Spleen (tissue), 11 donors: ENCODE measurements at regions not wholly inside any gene's neighbourhood (a gene's known extent, or its start where the extent isn't known, plus 50 kb on each side); places are given as distances from the start of the nearest gene placed in this dataset.

ENCODE experiments used
- DNase-seq: peaks from one replicate; pipeline ENCODE4 v3.0.0-alpha.2; 2020
- H3K27ac ChIP-seq, 8 donors: fragments of 200-600 bp; sonication (generic) in 7 of 8; 1 replicate in 4 of 8; 2 replicates in 4 of 8; pipeline versions ENCODE4 v1.5.0 to v1.8.0; 2016 to 2021; ENCODE audit warnings: inconsistent platforms in 4 of 8, mild to moderate bottlenecking in 4 of 8, moderate library complexity in 1 of 8
- H3K27me3 ChIP-seq, 7 donors: fragments of 200-600 bp; sonication (generic) in 6 of 7; replicated peaks in 1 of 7; 1 replicate in 4 of 7; 2 replicates in 3 of 7; pipeline versions ENCODE4 v1.5.0 to v1.8.0; 2016 to 2021; ENCODE audit warnings: inconsistent platforms in 3 of 7, mild to moderate bottlenecking in 1 of 7
- H3K36me3 ChIP-seq, 6 donors: fragments of 200-600 bp; sonication (generic) in 5 of 6; 1 replicate in 4 of 6; 2 replicates in 2 of 6; pipeline versions ENCODE4 v1.5.0 to v1.8.0; 2016 to 2021; ENCODE audit warnings: inconsistent platforms in 2 of 6
- H3K4me1 ChIP-seq, 6 donors: fragments of 200-600 bp; sonication (generic) in 5 of 6; 1 replicate in 3 of 6; 2 replicates in 3 of 6; pipeline versions ENCODE4 v1.5.0 to v1.8.0; 2016 to 2021; ENCODE audit warnings: inconsistent platforms in 3 of 6
- H3K4me3 ChIP-seq, 8 donors: fragments of 200-600 bp; sonication (generic) in 7 of 8; 1 replicate in 4 of 8; 2 replicates in 4 of 8; pipeline versions ENCODE4 v1.5.0 to v1.8.0; 2016 to 2021; ENCODE audit warnings: inconsistent platforms in 4 of 8, mild to moderate bottlenecking in 4 of 8, moderate library complexity in 2 of 8
- H3K9me3 ChIP-seq, 8 donors: fragments of 200-600 bp; sonication (generic) in 7 of 8; 1 replicate in 4 of 8; 2 replicates in 4 of 8; pipeline versions ENCODE4 v1.5.0 to v1.8.0; 2016 to 2021; ENCODE audit warnings: inconsistent platforms in 4 of 8
- CTCF ChIP-seq, 11 experiments: fragments of 200-600 bp in 7 of 11; fragments of 450-650 bp in 4 of 11; sonication (generic) in 4 of 11; IDR thresholded peaks in 8 of 11; conservative IDR thresholded peaks in 3 of 11; 1 replicate in 7 of 11; 2 replicates in 4 of 11; pipeline versions ENCODE4 v1.4.0 to v1.8.0; 2016 to 2021; ENCODE audit warnings: antibody characterized with exemption in 11 of 11, inconsistent platforms in 4 of 11, mild to moderate bottlenecking in 1 of 11
- POLR2A ChIP-seq, 3 donors: fragments of 450-650 bp; IDR thresholded peaks; one replicate each; pipeline ENCODE4 v1.5.1; 2017; ENCODE audit warnings: antibody characterized with exemption in 3 of 3, mild to moderate bottlenecking in 1 of 3
- POLR2AphosphoS5 ChIP-seq, 3 donors: sonication (generic); formaldehyde crosslinking; IDR thresholded peaks; one replicate each; pipeline ENCODE4 v1.5.1; 2017; ENCODE audit warnings: antibody characterized with exemption in 3 of 3
- WGBS, 5 donors: extraction: QIAGEN DNeasy Blood & Tissue Kit in 3 of 5; methylation state at CpG; one replicate each; pipeline versions ENCODE4 v1.1.5 to v1.1.7; 2013 to 2018; 5-methylcytosine and 5-hydroxymethylcytosine counted together
- intact Hi-C: fragments of 100-400 bp; cut with DNase I; formaldehyde crosslinking; loops from one replicate; pipeline ENCODE4 v1.15.0; 2023; ENCODE audit warnings: low total_unique reads
- donor health status: healthy with polysubstance abuse.
- donor health status: DM: no; HTN: no; CAD: no; lungs with moderate emphysema.
- donor health status: DM: no; HTN: no; CAD: no.
- donor health status: Bipolar disorder and iron deficiency.
- donor health status: healthy.
- donor health status: DM: no; HTN: no; CAD: no.
- donor health status: DM: yes; HTN: yes; CAD: no.

- H3K36me3 ChIP-seq: no peaks in the 10 kb centered on the region
- no peak overlapping the region for H3K4me3 ChIP-seq
- 80 to 92% (median 87%) methylated on average over 4 of the region's 4 CpGs for WGBS, 5 donors
- no peaks in the 10 kb centered on the region for H3K4me1 ChIP-seq
- intact Hi-C loops: no loop called here
- DNase-seq: no peak
- peaks cover 10 to 33% (median 29%) of the 10 kb centered on the region in 8 donors for H3K9me3 ChIP-seq
- TF ChIP-seq POLR2AphosphoS5 (IDR thresholded peaks at IDR 0.05) (no peak), CTCF (IDR thresholded peaks at IDR 0.05 in 8 of 11, conservative IDR thresholded peaks at IDR 0.05 in 3 of 11) (no peak), POLR2A (IDR thresholded peaks at IDR 0.05) (no peak)
- no peak overlapping the region for H3K27ac ChIP-seq
- H3K27me3 ChIP-seq: no peaks in the 10 kb centered on the region
Measured at GRCh38 chr1:238517711-238518110, 627.0 kb upstream of the ZP4 start.

DNA sequence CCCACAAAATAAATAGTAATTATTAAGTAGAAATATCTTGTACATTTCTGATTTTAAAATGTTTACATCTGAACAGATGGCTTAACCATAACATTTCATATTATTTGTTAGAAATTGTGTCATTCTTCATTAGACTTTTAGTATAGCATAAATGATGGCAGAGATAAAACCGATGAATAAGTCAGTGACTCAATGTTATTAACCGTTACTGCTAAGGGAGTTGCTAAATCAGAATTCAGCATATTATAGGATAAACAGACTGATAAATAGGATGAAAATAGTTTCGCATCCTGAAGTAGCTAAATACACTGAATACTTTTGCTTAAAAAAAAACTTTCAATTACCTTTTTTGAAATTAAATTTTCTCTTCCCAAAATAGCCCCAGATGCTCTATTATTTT, 610.6 kb upstream of the ZP4 start:
- Histone ChIP-seq H3K27ac (no peak overlapping the region), H3K27me3 (no peaks in the 10 kb centered on the region), H3K9me3 (peaks cover 0 to 14% (median 5%) of the 10 kb centered on the region in 8 donors), H3K4me3 (no peak overlapping the region), H3K36me3 (no peaks in the 10 kb centered on the region), H3K4me1 (no peaks in the 10 kb centered on the region)
- no peak for DNase-seq
- WGBS, 5 donors: 69 to 93% (median 88%) methylated on average over 3 of the region's 3 CpGs
- TF ChIP-seq POLR2A (IDR thresholded peaks at IDR 0.05) (no peak), CTCF (IDR thresholded peaks at IDR 0.05 in 8 of 11, conservative IDR thresholded peaks at IDR 0.05 in 3 of 11) (no peak), POLR2AphosphoS5 (IDR thresholded peaks at IDR 0.05) (no peak)
- intact Hi-C loops: no loop called here

- WGBS, 5 donors: 47 to 91% (median 65%) methylated on average over 5 of the region's 5 CpGs
- H3K27me3 ChIP-seq: no peaks in the 10 kb centered on the region
- no peaks in the 10 kb centered on the region for H3K4me1 ChIP-seq
- no peaks in the 10 kb centered on the region for H3K36me3 ChIP-seq
- TF ChIP-seq POLR2AphosphoS5 (IDR thresholded peaks at IDR 0.05) (no peak), CTCF (IDR thresholded peaks at IDR 0.05 in 8 of 11, conservative IDR thresholded peaks at IDR 0.05 in 3 of 11) (no peak), POLR2A (IDR thresholded peaks at IDR 0.05) (no peak)
- H3K9me3 ChIP-seq: peaks cover 0 to 14% (median 5%) of the 10 kb centered on the region in 8 donors
- no peak overlapping the region for H3K27ac ChIP-seq
- intact Hi-C loops: no loop called here
- no peak overlapping the region for H3K4me3 ChIP-seq
- no peak for DNase-seq
Measured at GRCh38 chr1:238499021-238499420, 608.3 kb upstream of the ZP4 start.

DNA sequence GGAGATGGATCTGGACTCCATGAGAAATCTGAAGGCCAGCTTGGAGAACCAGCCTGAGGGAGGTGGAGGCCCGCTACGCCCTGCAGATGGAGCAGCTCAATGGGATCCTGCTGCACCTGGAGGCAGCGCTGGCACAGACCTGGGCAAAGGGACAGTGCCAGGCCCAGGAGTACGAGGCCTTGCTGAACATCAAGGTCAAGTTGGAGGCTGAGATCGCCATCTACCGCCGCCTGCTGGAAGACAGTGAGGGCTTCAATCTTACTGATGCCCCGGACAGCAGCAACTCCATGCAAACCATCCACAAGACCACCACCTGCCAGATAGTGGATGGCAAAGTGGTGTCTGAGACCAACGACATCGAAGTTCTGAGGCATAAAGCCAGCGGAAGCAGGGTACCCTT, 601.5 kb upstream of the ZP4 start:
- WGBS, 5 donors: 82 to 91% (median 88%) methylated on average over 11 of the region's 11 CpGs
- peaks cover 0 to 4% (median 0%) of the 10 kb centered on the region in 8 donors for H3K9me3 ChIP-seq
- intact Hi-C loops: no loop called here
- H3K4me3 ChIP-seq: no peak overlapping the region
- H3K27ac ChIP-seq: no peak overlapping the region
- no peaks in the 10 kb centered on the region for H3K36me3 ChIP-seq
- no peak for DNase-seq
- no peaks in the 10 kb centered on the region for H3K27me3 ChIP-seq
- TF ChIP-seq POLR2AphosphoS5 (IDR thresholded peaks at IDR 0.05) (no peak), POLR2A (IDR thresholded peaks at IDR 0.05) (no peak), CTCF (IDR thresholded peaks at IDR 0.05 in 8 of 11, conservative IDR thresholded peaks at IDR 0.05 in 3 of 11) (no peak)
- H3K4me1 ChIP-seq: no peaks in the 10 kb centered on the region
